HepG2 (cell line): ENCODE measurements at regions not wholly inside any gene's neighbourhood (a gene's known extent, or its start where the extent isn't known, plus 50 kb on each side); places are given as distances from the start of the nearest gene placed in this dataset.

Experiments used
- ATAC-seq: fragments of 200-7000 bp; cut with Tn5 transposase; 3 replicates; pipeline ENCODE4 v1.9.1; 2020; ENCODE audit warnings: mild to moderate bottlenecking, moderate library complexity
- BruUV-seq: library from RNA; stranded (reverse); fragments of 400-500 nt; replicated peaks from 2 replicates; lab custom pipeline; 2021; lab: Mats Ljungman, UMichigan
- CTCF ChIA-PET: fragments of 300-600 bp; formaldehyde crosslinking; extraction: SDS; loops from one replicate; lab custom pipeline; 2021; ENCODE audit warnings: low total read pairs, inconsistent platforms, low intra/inter-chr PET ratio; lab: Yijun Ruan, JAX
- POLR2A ChIA-PET: fragments of 350-600 bp; sonication (Branson Sonifier 250); formaldehyde crosslinking; loops from one replicate; lab custom pipeline; 2020; ENCODE audit warnings: antibody characterized with exemption, inconsistent platforms; lab: Yijun Ruan, JAX
- DNase-seq: peaks from one replicate; pipeline ENCODE4 v3.0.0-alpha.2; 2015; ENCODE audit warnings: low spot score
- FAIRE-seq: peaks from 3 replicates; lab custom pipeline; 2011; peaks lifted over from hg19 to GRCh38; lab: Jason Lieb, UNC
- H2AFZ ChIP-seq: one replicate; pipeline ENCODE4 v1.6.1; 2011; ENCODE audit warnings: low read length, inconsistent platforms
- H3K27ac ChIP-seq: fragments of 300-600 bp; 3 replicates; pipeline ENCODE4 v1.8.0; 2011; ENCODE audit warnings: mixed run types, mild to moderate bottlenecking, mixed read lengths, low read length, inconsistent platforms; ENCODE audit not compliant: insufficient read depth; ENCODE audit errors: extremely low read length
- H3K27me3 ChIP-seq, 2 experiments: fragments of 200-600 bp in 1 of 2; 2 replicates in 1 of 2; 3 replicates in 1 of 2; pipeline versions ENCODE4 v1.6.0 to v1.8.0; 2011; ENCODE audit warnings: low read length in 2 of 2, mild to moderate bottlenecking in 2 of 2, moderate library complexity in 2 of 2, inconsistent platforms in 1 of 2; ENCODE audit not compliant: insufficient read depth in 2 of 2, control insufficient read depth in 1 of 2
- H3K36me3 ChIP-seq, 2 experiments: fragments of 200-600 bp in 1 of 2; replicated peaks in 1 of 2; 2 replicates in 1 of 2; 3 replicates in 1 of 2; pipeline versions ENCODE4 v1.5.1 to v1.8.0; 2011; ENCODE audit warnings: low read length in 2 of 2, inconsistent platforms in 1 of 2; ENCODE audit not compliant: insufficient read depth in 2 of 2, control insufficient read depth in 1 of 2
- H3K4me1 ChIP-seq: 2 replicates; pipeline ENCODE4 v1.5.1; 2012; ENCODE audit warnings: low read length, inconsistent platforms; ENCODE audit not compliant: insufficient read depth
- H3K4me2 ChIP-seq: 2 replicates; pipeline ENCODE4 v1.6.0; 2011; ENCODE audit warnings: low read depth, low read length, inconsistent platforms
- H3K4me3 ChIP-seq, 3 experiments: fragments of 200-600 bp in 1 of 3; sonication (generic), shearing (Covaris generic) in 1 of 3; replicated peaks in 1 of 3; 2 replicates each; pipeline ENCODE4 v1.5.1; 2011 to 2016; ENCODE audit warnings: low read length in 3 of 3, inconsistent platforms in 2 of 3, low read depth in 2 of 3, mild to moderate bottlenecking in 2 of 3, control low read depth in 1 of 3, mixed read lengths in 1 of 3; ENCODE audit not compliant: insufficient read depth in 1 of 3
- H3K79me2 ChIP-seq: one replicate; pipeline ENCODE4 v1.6.1; 2011; ENCODE audit warnings: low read length, inconsistent platforms; ENCODE audit not compliant: insufficient read depth
- H3K9ac ChIP-seq: 2 replicates; pipeline ENCODE4 v1.6.0; 2011; ENCODE audit warnings: mild to moderate bottlenecking, low read depth, low read length, inconsistent platforms; ENCODE audit not compliant: insufficient read depth
- H3K9me3 ChIP-seq: 2 replicates; pipeline ENCODE4 v1.5.1; 2012; ENCODE audit warnings: mild to moderate bottlenecking, low read length
- H4K20me1 ChIP-seq: 2 replicates; pipeline ENCODE4 v1.6.0; 2011; ENCODE audit warnings: inconsistent platforms, mild to moderate bottlenecking, low read length, moderate library complexity; ENCODE audit not compliant: insufficient read depth
- HIC2 ChIP-seq: sonication (generic); formaldehyde crosslinking; IDR thresholded peaks from 2 replicates; pipeline ENCODE4 v1.9.0; 2022; ENCODE audit warnings: low read depth, missing genetic modification reagents
- HINFP ChIP-seq: sonication (generic); formaldehyde crosslinking; IDR thresholded peaks from 2 replicates; pipeline ENCODE4 v1.4.0; 2020; ENCODE audit warnings: low read depth, mild to moderate bottlenecking, missing genetic modification reagents
- MAFF ChIP-seq: IDR thresholded peaks from 2 replicates; pipeline ENCODE4 v1.6.1; 2011; ENCODE audit warnings: low read depth, low read length, improper control_type of control experiment
- MAFK ChIP-seq, 2 experiments: IDR thresholded peaks in 1 of 2; conservative IDR thresholded peaks in 1 of 2; 2 replicates each; pipeline ENCODE4 v1.6.1; 2011; ENCODE audit warnings: improper control_type of control experiment in 2 of 2, low read length in 2 of 2
- RAD21 ChIP-seq: fragments of 450-650 bp; formaldehyde crosslinking; IDR thresholded peaks from 2 replicates; pipeline ENCODE4 v1.5.0; 2020; ENCODE audit warnings: mild to moderate bottlenecking
- ZBTB33 ChIP-seq: sonication (generic); formaldehyde crosslinking; IDR thresholded peaks from 2 replicates; pipeline ENCODE4 v1.4.0; 2020; ENCODE audit warnings: missing genetic modification reagents
- ZBTB44 ChIP-seq: sonication (generic); formaldehyde crosslinking; IDR thresholded peaks from 2 replicates; pipeline ENCODE4 v1.4.0; 2020; ENCODE audit warnings: missing genetic modification reagents
- WGBS: methylation state at CpG from one replicate; pipeline ENCODE4 v1.1.6; 2017; ENCODE audit warnings: low lambda C conversion rate; 5-methylcytosine and 5-hydroxymethylcytosine counted together
- in situ Hi-C: cut with HindIII; loops from 2 replicates; pipeline ENCODE4 v1.10.0; 2017; ENCODE audit warnings: low pct_unique_long_range_greater_than_20kb; ENCODE audit not compliant: extremely low pct_ligation_motif_present
- intact Hi-C: fragments of 100-400 bp; cut with micrococcal nuclease; formaldehyde crosslinking; loops from one replicate; pipeline ENCODE4 v1.10.0; 2022; ENCODE audit not compliant: unreplicated experiment

DNA sequence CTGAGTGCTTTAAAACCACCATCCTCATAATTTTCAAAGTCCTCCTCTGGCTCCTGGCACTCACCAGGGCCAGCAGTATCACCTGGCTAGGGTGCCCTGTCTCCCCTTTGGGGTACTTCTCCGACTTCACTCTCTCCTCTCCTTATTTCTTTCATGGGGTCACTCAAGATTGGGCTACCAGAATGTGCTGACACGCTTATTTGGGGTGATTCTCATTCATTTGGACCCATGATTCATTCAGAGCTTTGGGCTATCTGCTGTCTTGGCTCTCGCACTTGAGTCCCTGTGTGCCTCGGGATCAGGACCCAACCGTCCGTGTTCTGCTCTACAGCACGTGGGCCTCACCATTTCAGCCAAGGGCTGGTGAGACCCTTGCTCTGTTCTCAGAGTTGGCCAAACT is 70.1 kb upstream of the NEDD4L start:
- FAIRE-seq = no peak
- no peak overlapping the region for H3K27ac ChIP-seq
- no peak overlapping the region for H3K4me3 ChIP-seq
- H3K4me1 ChIP-seq = peaks cover 76% of the 10 kb centered on the region
- intact Hi-C loops (loop anchor here (5.0 kb wide), 2 partner anchors 38 to 68 kb away; partner anchors contain the start of gene NEDD4L), in situ Hi-C loops (no loop called here)
- H3K9ac ChIP-seq = no peak overlapping the region
- TF ChIP-seq MAFF = peak; percentile 45
- TF ChIP-seq MAFK (conservative IDR thresholded peaks at IDR 0.05 in 1 of 2, IDR thresholded peaks at IDR 0.05 in 1 of 2; ENCODE audit: low read length in 2 of 2) = peak; percentile 33 to 70; a peak in 3 of 4 replicates
- TF ChIP-seq HINFP = no peak
- DNase-seq = no peak
- CTCF ChIA-PET = no interaction called here
- H3K9me3 ChIP-seq = no peaks in the 10 kb centered on the region
- no peak overlapping the region for H2AFZ ChIP-seq
- H3K4me2 ChIP-seq = no peak overlapping the region
- no peak for ATAC-seq
- no peaks in the 10 kb centered on the region for H3K27me3 ChIP-seq
- POLR2A ChIA-PET = no interaction called here
- 85% methylated on average over 6 of the region's 7 CpGs for WGBS
- H4K20me1 ChIP-seq = no peaks in the 10 kb centered on the region
- H3K36me3 ChIP-seq = no peaks in the 10 kb centered on the region
- BruUV-seq = no TSS peak
- no peaks in the 10 kb centered on the region for H3K79me2 ChIP-seq

- H4K20me1 ChIP-seq = no peaks in the 10 kb centered on the region
- H2AFZ ChIP-seq = no peak overlapping the region
- no peak overlapping the region for H3K9ac ChIP-seq
- no peak overlapping the region for H3K27ac ChIP-seq
- WGBS = 76% methylated on average over 12 of the region's 12 CpGs
- ChIA-PET POLR2A (no interaction called here), CTCF (no interaction called here)
- FAIRE-seq (no peak), ATAC-seq (peak; percentile 71), DNase-seq (peak; percentile 37)
- no peak overlapping the region for H3K4me3 ChIP-seq
- peaks cover 43% of the 10 kb centered on the region for H3K4me1 ChIP-seq
- H3K9me3 ChIP-seq = no peaks in the 10 kb centered on the region
- H3K4me2 ChIP-seq = peak overlapping the region; percentile 18
- no peaks in the 10 kb centered on the region for H3K27me3 ChIP-seq
- in situ Hi-C loops (no loop called here), intact Hi-C loops (loop anchor here (5.0 kb wide), 2 partner anchors 42 to 72 kb away; partner anchors contain the start of gene NEDD4L)
- no peaks in the 10 kb centered on the region for H3K36me3 ChIP-seq
- no TSS peak for BruUV-seq
- H3K79me2 ChIP-seq = no peaks in the 10 kb centered on the region
- TF ChIP-seq ZBTB44 (no peak), RAD21 (CRISPR knock-in tag) (peak; percentile 45; the same call in 1 of the 2 replicates), HIC2 (CRISPR knock-in tag) (no peak), ZBTB33 (CRISPR knock-in tag) (no peak)
Observed at GRCh38 chr18:57970356-57971095, 73.5 kb upstream of the NEDD4L start.
